Liver (tissue), 9 donors: ENCODE measurements at regions not wholly inside any gene's neighbourhood (a gene's known extent, or its start where the extent isn't known, plus 50 kb on each side); places are given as distances from the start of the nearest gene placed in this dataset. TPM values are rescaled to one million over a fixed set of nuclear protein-coding genes. Genes with fewer than 3 reads are reported as not detected.

Experiments used
- DNase-seq: peaks from one replicate; pipeline ENCODE4 v3.0.0-alpha.2; 2017; ENCODE audit warnings: low spot score
- H3K27ac ChIP-seq, 2 donors: one replicate each; pipeline ENCODE4 v1.7.0; 2013; ENCODE audit warnings: inconsistent platforms in 2 of 2, low read length in 2 of 2, control low read depth in 1 of 2, low read depth in 1 of 2, mild to moderate bottlenecking in 1 of 2
- H3K27me3 ChIP-seq, 4 donors: one replicate each; pipeline versions ENCODE4 v1.6.1 to v1.7.0; 2013; ENCODE audit warnings: low read length in 3 of 4, inconsistent platforms in 1 of 4, mild to moderate bottlenecking in 1 of 4, moderate library complexity in 1 of 4; ENCODE audit not compliant: control insufficient read depth in 4 of 4, insufficient read depth in 4 of 4
- H3K36me3 ChIP-seq, 4 donors: one replicate each; pipeline versions ENCODE4 v1.6.1 to v1.7.0; 2013; ENCODE audit warnings: low read length in 3 of 4, mild to moderate bottlenecking in 3 of 4, low read depth in 1 of 4, moderate library complexity in 1 of 4; ENCODE audit not compliant: control insufficient read depth in 4 of 4, insufficient read depth in 3 of 4
- H3K4me1 ChIP-seq, 4 donors: one replicate each; pipeline versions ENCODE4 v1.6.1 to v1.7.0; 2013; ENCODE audit warnings: low read length in 3 of 4, mild to moderate bottlenecking in 3 of 4, moderate library complexity in 1 of 4; ENCODE audit not compliant: control insufficient read depth in 4 of 4, insufficient read depth in 4 of 4
- H3K4me3 ChIP-seq, 3 donors: one replicate each; pipeline versions ENCODE4 v1.6.1 to v1.7.0; 2013; ENCODE audit warnings: low read length in 3 of 3, control low read depth in 1 of 3, low read depth in 1 of 3, mild to moderate bottlenecking in 1 of 3
- H3K9ac ChIP-seq, 2 donors: one replicate each; pipeline ENCODE4 v1.7.0; 2013; ENCODE audit warnings: low read length in 2 of 2, mild to moderate bottlenecking in 2 of 2, moderate library complexity in 2 of 2, control low read depth in 1 of 2, low read depth in 1 of 2
- H3K9me3 ChIP-seq, 4 donors: one replicate each; pipeline versions ENCODE4 v1.6.1 to v1.7.0; 2013; ENCODE audit warnings: low read length in 3 of 4; ENCODE audit not compliant: control insufficient read depth in 4 of 4
- CTCF ChIP-seq: fragments of 150-350 bp; IDR thresholded peaks from 2 replicates; pipeline ENCODE4 v1.5.1; 2017; ENCODE audit warnings: improper control_type of control experiment, low read depth, low read length; ENCODE audit not compliant: missing input control
- EGR1 ChIP-seq, 2 donors: IDR thresholded peaks; 2 replicates each; pipeline ENCODE4 v1.6.1; 2016 to 2018; ENCODE audit warnings: antibody characterized with exemption in 2 of 2, low read depth in 2 of 2
- FOXA2 ChIP-seq: IDR thresholded peaks from 2 replicates; pipeline ENCODE4 v1.6.1; 2016; ENCODE audit warnings: antibody characterized with exemption
- GABPA ChIP-seq, 2 donors: IDR thresholded peaks in 1 of 2; conservative IDR thresholded peaks in 1 of 2; 2 replicates each; pipeline ENCODE4 v1.6.1; 2016; ENCODE audit warnings: antibody characterized with exemption in 2 of 2, mild to moderate bottlenecking in 1 of 2, moderate library complexity in 1 of 2
- HNF4A ChIP-seq, 2 donors: conservative IDR thresholded peaks; 2 replicates each; pipeline ENCODE4 v1.6.1; 2016; ENCODE audit warnings: antibody characterized with exemption in 2 of 2, mild to moderate bottlenecking in 2 of 2
- HNF4G ChIP-seq: IDR thresholded peaks from 2 replicates; pipeline ENCODE4 v1.6.1; 2016; ENCODE audit warnings: antibody characterized with exemption
- JUND ChIP-seq, 2 donors: IDR thresholded peaks; 2 replicates each; pipeline ENCODE4 v1.6.1; 2016; ENCODE audit warnings: antibody characterized with exemption in 2 of 2
- MAX ChIP-seq: IDR thresholded peaks from 2 replicates; pipeline ENCODE4 v1.6.1; 2016; ENCODE audit warnings: antibody characterized with exemption
- NR2F2 ChIP-seq: IDR thresholded peaks from 2 replicates; pipeline ENCODE4 v1.6.1; 2016; ENCODE audit warnings: antibody characterized with exemption
- RAD21 ChIP-seq, 2 donors: IDR thresholded peaks; 2 replicates each; pipeline ENCODE4 v1.6.1; 2016; ENCODE audit warnings: antibody characterized with exemption in 2 of 2, mild to moderate bottlenecking in 2 of 2
- RXRA ChIP-seq, 2 donors: IDR thresholded peaks; 2 replicates each; pipeline ENCODE4 v1.6.1; 2017 to 2018; ENCODE audit warnings: antibody characterized with exemption in 2 of 2, mild to moderate bottlenecking in 1 of 2
- SP1 ChIP-seq: IDR thresholded peaks from 2 replicates; pipeline ENCODE4 v1.6.1; 2018; ENCODE audit warnings: antibody characterized with exemption, mild to moderate bottlenecking
- TAF1 ChIP-seq: conservative IDR thresholded peaks from 2 replicates; pipeline ENCODE4 v1.6.1; 2016; ENCODE audit warnings: antibody characterized with exemption, mild to moderate bottlenecking
- YY1 ChIP-seq: IDR thresholded peaks from 2 replicates; pipeline ENCODE4 v1.6.1; 2016; ENCODE audit warnings: antibody characterized with exemption, mild to moderate bottlenecking
- ZBTB33 ChIP-seq: IDR thresholded peaks from 2 replicates; pipeline ENCODE4 v1.6.1; 2016; ENCODE audit warnings: antibody characterized with exemption
- WGBS: extraction: QIAGEN DNeasy Blood & Tissue Kit; methylation state at CpG from one replicate; pipeline ENCODE4 v1.1.7; 2013; 5-methylcytosine and 5-hydroxymethylcytosine counted together
- small RNA-seq: library from RNA; depleted of rRNA; stranded (forward); fragments of <200 nt; gene quantifications from one replicate; pipeline ENCODE3, GENCODE V24; 2014
- TF ChIP-seq, protein P1 (sequence below): IDR thresholded peaks from 2 replicates; pipeline ENCODE4 v1.6.1; 2016; ENCODE audit warnings: antibody characterized with exemption
- TF ChIP-seq, protein P2 (sequence below): IDR thresholded peaks from 2 replicates; pipeline ENCODE4 v1.6.1; 2016; ENCODE audit warnings: antibody characterized with exemption, mild to moderate bottlenecking
- donor health status: healthy.
- donor health status: healthy.
- donor health status: healthy.
- donor health status: healthy.
- donor health status: healthy.

- H3K4me1 ChIP-seq: no peaks in the 10 kb centered on the region
- no peaks in the 10 kb centered on the region for H3K36me3 ChIP-seq
- H3K4me3 ChIP-seq: no peak overlapping the region
- no peak for TF ChIP-seq RXRA (IDR thresholded peaks at IDR 0.05)
- TF ChIP-seq, protein P1, sequence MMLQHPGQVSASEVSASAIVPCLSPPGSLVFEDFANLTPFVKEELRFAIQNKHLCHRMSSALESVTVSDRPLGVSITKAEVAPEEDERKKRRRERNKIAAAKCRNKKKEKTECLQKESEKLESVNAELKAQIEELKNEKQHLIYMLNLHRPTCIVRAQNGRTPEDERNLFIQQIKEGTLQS: no peak
- TF ChIP-seq, protein P2, sequence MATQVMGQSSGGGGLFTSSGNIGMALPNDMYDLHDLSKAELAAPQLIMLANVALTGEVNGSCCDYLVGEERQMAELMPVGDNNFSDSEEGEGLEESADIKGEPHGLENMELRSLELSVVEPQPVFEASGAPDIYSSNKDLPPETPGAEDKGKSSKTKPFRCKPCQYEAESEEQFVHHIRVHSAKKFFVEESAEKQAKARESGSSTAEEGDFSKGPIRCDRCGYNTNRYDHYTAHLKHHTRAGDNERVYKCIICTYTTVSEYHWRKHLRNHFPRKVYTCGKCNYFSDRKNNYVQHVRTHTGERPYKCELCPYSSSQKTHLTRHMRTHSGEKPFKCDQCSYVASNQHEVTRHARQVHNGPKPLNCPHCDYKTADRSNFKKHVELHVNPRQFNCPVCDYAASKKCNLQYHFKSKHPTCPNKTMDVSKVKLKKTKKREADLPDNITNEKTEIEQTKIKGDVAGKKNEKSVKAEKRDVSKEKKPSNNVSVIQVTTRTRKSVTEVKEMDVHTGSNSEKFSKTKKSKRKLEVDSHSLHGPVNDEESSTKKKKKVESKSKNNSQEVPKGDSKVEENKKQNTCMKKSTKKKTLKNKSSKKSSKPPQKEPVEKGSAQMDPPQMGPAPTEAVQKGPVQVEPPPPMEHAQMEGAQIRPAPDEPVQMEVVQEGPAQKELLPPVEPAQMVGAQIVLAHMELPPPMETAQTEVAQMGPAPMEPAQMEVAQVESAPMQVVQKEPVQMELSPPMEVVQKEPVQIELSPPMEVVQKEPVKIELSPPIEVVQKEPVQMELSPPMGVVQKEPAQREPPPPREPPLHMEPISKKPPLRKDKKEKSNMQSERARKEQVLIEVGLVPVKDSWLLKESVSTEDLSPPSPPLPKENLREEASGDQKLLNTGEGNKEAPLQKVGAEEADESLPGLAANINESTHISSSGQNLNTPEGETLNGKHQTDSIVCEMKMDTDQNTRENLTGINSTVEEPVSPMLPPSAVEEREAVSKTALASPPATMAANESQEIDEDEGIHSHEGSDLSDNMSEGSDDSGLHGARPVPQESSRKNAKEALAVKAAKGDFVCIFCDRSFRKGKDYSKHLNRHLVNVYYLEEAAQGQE: no peak
- no peak for TF ChIP-seq TAF1
- no peak for TF ChIP-seq CTCF
- TF ChIP-seq HNF4G: no peak
- TF ChIP-seq MAX: no peak
- TF ChIP-seq RAD21 (IDR thresholded peaks at IDR 0.05): no peak
- TF ChIP-seq HNF4A (conservative IDR thresholded peaks at IDR 0.05): no peak
- no peak for TF ChIP-seq SP1
- no peak for TF ChIP-seq GABPA (IDR thresholded peaks at IDR 0.05 in 1 of 2, conservative IDR thresholded peaks at IDR 0.05 in 1 of 2)
- no peak for TF ChIP-seq NR2F2
- no peak for TF ChIP-seq FOXA2
- no peak for TF ChIP-seq ZBTB33
- no peak for TF ChIP-seq EGR1 (IDR thresholded peaks at IDR 0.05; ENCODE audit: low read depth in 2 of 2)
- TF ChIP-seq JUND (IDR thresholded peaks at IDR 0.05): no peak
- TF ChIP-seq YY1: no peak
- DNase-seq: no peak
- H3K27ac ChIP-seq: no peak overlapping the region
- H3K9ac ChIP-seq: no peak overlapping the region
- H3K9me3 ChIP-seq: no peaks in the 10 kb centered on the region
- 88% methylated on average over 6 of the region's 6 CpGs for WGBS
- no peaks in the 10 kb centered on the region for H3K27me3 ChIP-seq
Measured at GRCh38 chr9:74444369-74444768, 52.8 kb upstream of the RORB start.

Small RNA genes lying in the stretch of these regions (small RNA-seq; reads per million reads assigned to genes)
- not detected for gene RNA5SP286
